AML-193 (cell line): ENCODE measurements at regions not wholly inside any gene's neighbourhood (a gene's known extent, or its start where the extent isn't known, plus 50 kb on each side); places are given as distances from the start of the nearest gene placed in this dataset.

ENCODE experiments used
- DNase-seq, 2 experiments: peaks; one replicate each; lab custom pipeline; 2025; lab: John Stamatoyannopoulos, UW

- DNase-seq, result no peak
Observed at GRCh38 chr17:68660302-68660701, 59.1 kb upstream of the FAM20A start.

- DNase-seq, result no peak
Observed at GRCh38 chr17:68658999-68659780, 58.0 kb upstream of the FAM20A start.

GRCh38 chr17:68657576-68657975 lies 56.4 kb upstream of the FAM20A start:
- DNase-seq, result no peak

GRCh38 chr17:68657166-68657565 lies 56.0 kb upstream of the FAM20A start:
- DNase-seq, result no peak

GRCh38 chr17:68656666-68657065 lies 55.5 kb upstream of the FAM20A start:
- DNase-seq, result no peak
